ENCODE measurements at regions not wholly inside any gene's neighbourhood (a gene's known extent, or its start where the extent isn't known, plus 50 kb on each side); places are given as distances from the start of the nearest gene placed in this dataset.

- Histone ChIP-seq H3K27me3 (ENCODE audit: insufficient read depth, poor library complexity, severe bottlenecking) (no peaks in the 10 kb centered on the region), H3K27ac (replicated peaks) (no peak overlapping the region), H3K4me3 (replicated peaks; ENCODE audit: insufficient read depth, low read length) (no peak overlapping the region)
- DNase-seq (ENCODE audit: low read depth in 1 of 2, low spot score in 1 of 2): no peak
- TF ChIP-seq REST (IDR thresholded peaks at IDR 0.05; ENCODE audit: insufficient replicate concordance, low read depth) (no peak), POLR2AphosphoS5 (IDR thresholded peaks at IDR 0.05; ENCODE audit: low read depth) (no peak), CTCF (IDR thresholded peaks at IDR 0.05; ENCODE audit: insufficient read depth, low read length) (no peak), SPI1 (IDR thresholded peaks at IDR 0.05; ENCODE audit: borderline replicate concordance, low read depth) (no peak), GABPA (IDR thresholded peaks at IDR 0.05; ENCODE audit: low read depth) (no peak)
Observed at GRCh38 chr14:53441789-53442188, 288.7 kb upstream of the DDHD1 start.

- no peak for DNase-seq (ENCODE audit: low read depth in 1 of 2, low spot score in 1 of 2)
- TF ChIP-seq GABPA (IDR thresholded peaks at IDR 0.05; ENCODE audit: low read depth) (no peak), POLR2AphosphoS5 (IDR thresholded peaks at IDR 0.05; ENCODE audit: low read depth) (no peak), SPI1 (IDR thresholded peaks at IDR 0.05; ENCODE audit: borderline replicate concordance, low read depth) (no peak), CTCF (IDR thresholded peaks at IDR 0.05; ENCODE audit: insufficient read depth, low read length) (no peak), REST (IDR thresholded peaks at IDR 0.05; ENCODE audit: insufficient replicate concordance, low read depth) (no peak)
- Histone ChIP-seq H3K27ac (replicated peaks) (no peak overlapping the region), H3K4me3 (replicated peaks; ENCODE audit: insufficient read depth, low read length) (no peak overlapping the region), H3K27me3 (ENCODE audit: insufficient read depth, poor library complexity, severe bottlenecking) (no peaks in the 10 kb centered on the region)
Observed at GRCh38 chr14:53437858-53438257, 284.7 kb upstream of the DDHD1 start.

- H3K4me3 ChIP-seq (replicated peaks; ENCODE audit: insufficient read depth, low read length): no peak overlapping the region
- no peaks in the 10 kb centered on the region for H3K27me3 ChIP-seq (ENCODE audit: insufficient read depth, poor library complexity, severe bottlenecking)
- DNase-seq (ENCODE audit: low read depth in 1 of 2, low spot score in 1 of 2): peak in 1 of 2 experiments; percentile 23
- TF ChIP-seq SPI1 (IDR thresholded peaks at IDR 0.05; ENCODE audit: borderline replicate concordance, low read depth) (peak; percentile 89), CTCF (IDR thresholded peaks at IDR 0.05; ENCODE audit: insufficient read depth, low read length) (peak; percentile 27), REST (IDR thresholded peaks at IDR 0.05; ENCODE audit: insufficient replicate concordance, low read depth) (no peak)
- no peak overlapping the region for H3K27ac ChIP-seq (replicated peaks)
Observed at GRCh38 chr14:53432378-53432802, 279.3 kb upstream of the DDHD1 start.

Data from HL-60 (cell line).